Testis (tissue), 2 donors: ENCODE measurements at regions not wholly inside any gene's neighbourhood (a gene's known extent, or its start where the extent isn't known, plus 50 kb on each side); places are given as distances from the start of the nearest gene placed in this dataset.

Experiments used
- DNase-seq: peaks from one replicate; pipeline ENCODE4 v3.0.0-alpha.2; 2019
- H3K27ac ChIP-seq, 2 donors: fragments of 200-600 bp; sonication (generic); one replicate each; pipeline ENCODE4 v1.5.1; 2019
- H3K27me3 ChIP-seq: fragments of 200-600 bp; sonication (generic); one replicate; pipeline ENCODE4 v1.5.1; 2019
- H3K36me3 ChIP-seq: fragments of 200-600 bp; sonication (generic); one replicate; pipeline ENCODE4 v1.5.1; 2017; ENCODE audit warnings: low read depth; ENCODE audit errors: missing control alignments
- H3K4me1 ChIP-seq: fragments of 200-600 bp; sonication (generic); one replicate; pipeline ENCODE4 v1.5.1; 2019
- H3K4me3 ChIP-seq, 2 donors: fragments of 200-600 bp; sonication (generic); one replicate each; pipeline ENCODE4 v1.5.1; 2017 to 2019
- H3K9me3 ChIP-seq: fragments of 200-600 bp; sonication (generic); one replicate; pipeline ENCODE4 v1.5.1; 2017
- POLR2A ChIP-seq: fragments of 450-650 bp; IDR thresholded peaks from one replicate; pipeline ENCODE4 v1.6.1; 2017; ENCODE audit warnings: antibody characterized with exemption, mild to moderate bottlenecking, moderate library complexity
- WGBS, 2 donors: methylation state at CpG; one replicate each; pipeline ENCODE4 v1.1.5; 2018; 5-methylcytosine and 5-hydroxymethylcytosine counted together
- intact Hi-C: fragments of 100-400 bp; cut with DNase I; formaldehyde crosslinking; loops from one replicate; pipeline ENCODE4 v1.15.1; 2023; ENCODE audit warnings: low total_unique reads
- TF ChIP-seq, protein P1 (sequence below), 3 experiments: fragments of 450-650 bp in 2 of 3; fragments of 200-600 bp in 1 of 3; sonication (generic) in 1 of 3; IDR thresholded peaks; one replicate each; pipeline ENCODE4 v1.5.1; 2016 to 2019; ENCODE audit warnings: antibody characterized with exemption in 3 of 3, mild to moderate bottlenecking in 2 of 3, moderate library complexity in 1 of 3

DNA sequence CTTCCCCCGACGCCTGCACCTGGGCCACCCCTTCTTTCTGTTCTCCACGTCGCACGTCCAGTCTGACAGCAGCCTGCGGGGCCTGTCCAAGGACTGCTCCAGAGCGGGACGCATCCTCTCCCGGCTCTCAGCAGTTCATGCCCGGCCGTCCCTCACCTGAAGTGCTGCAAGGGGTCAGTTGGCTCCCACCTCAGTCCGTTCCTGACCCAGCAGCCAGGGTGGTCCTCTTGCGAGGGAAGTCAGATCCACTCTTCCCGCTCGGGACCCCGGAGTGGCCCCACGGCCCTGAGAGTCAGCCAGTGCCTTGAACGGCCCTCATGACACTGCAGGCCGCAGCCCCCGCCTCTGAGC lies 249.7 kb upstream of the IRX4 start:
- no peaks in the 10 kb centered on the region for H3K36me3 ChIP-seq
- no peak for DNase-seq
- no peak for TF ChIP-seq POLR2A
- TF ChIP-seq, protein P1, sequence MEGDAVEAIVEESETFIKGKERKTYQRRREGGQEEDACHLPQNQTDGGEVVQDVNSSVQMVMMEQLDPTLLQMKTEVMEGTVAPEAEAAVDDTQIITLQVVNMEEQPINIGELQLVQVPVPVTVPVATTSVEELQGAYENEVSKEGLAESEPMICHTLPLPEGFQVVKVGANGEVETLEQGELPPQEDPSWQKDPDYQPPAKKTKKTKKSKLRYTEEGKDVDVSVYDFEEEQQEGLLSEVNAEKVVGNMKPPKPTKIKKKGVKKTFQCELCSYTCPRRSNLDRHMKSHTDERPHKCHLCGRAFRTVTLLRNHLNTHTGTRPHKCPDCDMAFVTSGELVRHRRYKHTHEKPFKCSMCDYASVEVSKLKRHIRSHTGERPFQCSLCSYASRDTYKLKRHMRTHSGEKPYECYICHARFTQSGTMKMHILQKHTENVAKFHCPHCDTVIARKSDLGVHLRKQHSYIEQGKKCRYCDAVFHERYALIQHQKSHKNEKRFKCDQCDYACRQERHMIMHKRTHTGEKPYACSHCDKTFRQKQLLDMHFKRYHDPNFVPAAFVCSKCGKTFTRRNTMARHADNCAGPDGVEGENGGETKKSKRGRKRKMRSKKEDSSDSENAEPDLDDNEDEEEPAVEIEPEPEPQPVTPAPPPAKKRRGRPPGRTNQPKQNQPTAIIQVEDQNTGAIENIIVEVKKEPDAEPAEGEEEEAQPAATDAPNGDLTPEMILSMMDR (IDR thresholded peaks at IDR 0.05) = no peak
- intact Hi-C loops = no loop called here
- H3K4me3 ChIP-seq = no peak overlapping the region
- no peaks in the 10 kb centered on the region for H3K9me3 ChIP-seq
- peaks cover 7% of the 10 kb centered on the region for H3K4me1 ChIP-seq
- no peaks in the 10 kb centered on the region for H3K27me3 ChIP-seq
- H3K27ac ChIP-seq = no peak overlapping the region
- 85 to 88% methylated on average over 19 to 20 of the region's 20 CpGs for WGBS, 2 donors

DNA sequence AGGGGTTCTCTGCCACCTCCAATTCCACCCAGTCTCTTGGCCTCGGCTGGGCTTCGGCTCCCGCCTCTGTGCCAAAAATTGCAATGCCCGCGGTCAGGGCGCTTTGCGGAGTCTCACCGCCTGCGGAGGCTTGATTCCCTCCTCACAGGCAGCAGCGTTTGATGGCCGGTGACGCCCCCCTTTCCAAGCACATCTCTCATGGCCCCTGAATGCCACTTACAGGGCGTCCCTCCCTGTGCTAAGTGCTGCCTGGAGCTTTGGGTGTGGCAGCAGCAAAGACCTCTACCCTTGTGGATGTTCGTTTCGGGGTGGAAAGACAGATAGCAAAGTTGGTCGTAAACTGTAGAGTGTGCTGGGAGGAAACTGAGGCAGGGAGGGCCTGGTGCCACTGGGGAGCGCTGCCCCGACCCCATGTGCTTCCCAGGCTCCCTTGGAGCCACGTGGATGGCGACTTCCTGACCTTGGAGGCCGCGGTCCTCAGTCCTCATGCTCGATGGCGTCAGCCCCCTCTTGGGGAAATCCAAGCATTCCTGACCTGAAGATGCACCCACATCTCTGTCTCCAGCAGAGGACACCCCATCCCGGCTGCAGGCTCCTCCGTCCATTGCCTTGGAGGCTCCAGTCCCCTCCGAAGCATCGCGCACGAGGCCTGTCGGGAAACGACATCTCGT lies 249.2 kb upstream of the IRX4 start:
- Histone ChIP-seq H3K4me1 (peaks cover 7% of the 10 kb centered on the region), H3K27me3 (no peaks in the 10 kb centered on the region), H3K4me3 (no peak overlapping the region), H3K27ac (no peak overlapping the region), H3K36me3 (no peaks in the 10 kb centered on the region), H3K9me3 (no peaks in the 10 kb centered on the region)
- intact Hi-C loops = no loop called here
- 91 to 94% methylated on average over 24 to 33 of the region's 33 CpGs for WGBS, 2 donors
- no peak for DNase-seq
- TF ChIP-seq POLR2A = no peak
- TF ChIP-seq, protein P1 (IDR thresholded peaks at IDR 0.05) = no peak

DNA sequence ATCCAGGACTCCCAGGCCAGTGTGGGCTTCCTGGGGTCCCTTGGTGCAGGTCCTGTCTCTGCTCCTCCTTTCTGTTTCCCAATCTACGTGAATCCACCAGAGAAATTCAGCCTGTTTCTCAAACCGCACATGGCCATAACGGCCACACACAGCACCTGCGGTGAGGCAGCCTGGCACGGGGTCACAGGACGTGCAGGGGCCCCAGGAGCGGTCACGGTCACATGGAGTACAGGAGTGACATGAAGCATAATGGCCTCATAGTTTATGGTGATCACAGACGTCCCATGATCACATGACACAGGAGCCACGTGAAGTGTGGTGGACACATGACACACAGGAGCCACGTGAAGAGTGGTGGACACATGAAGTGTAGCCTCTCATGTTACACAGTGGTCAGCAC lies 248.5 kb upstream of the IRX4 start:
- TF ChIP-seq, protein P1 (IDR thresholded peaks at IDR 0.05) = no peak
- TF ChIP-seq POLR2A = no peak
- Histone ChIP-seq H3K4me1 (peaks cover 7% of the 10 kb centered on the region), H3K27me3 (no peaks in the 10 kb centered on the region), H3K36me3 (no peaks in the 10 kb centered on the region), H3K9me3 (no peaks in the 10 kb centered on the region), H3K27ac (no peak overlapping the region), H3K4me3 (no peak overlapping the region)
- intact Hi-C loops = no loop called here
- DNase-seq = no peak
- WGBS, 2 donors = 93 to 95% methylated on average over 11 of the region's 11 CpGs

DNA sequence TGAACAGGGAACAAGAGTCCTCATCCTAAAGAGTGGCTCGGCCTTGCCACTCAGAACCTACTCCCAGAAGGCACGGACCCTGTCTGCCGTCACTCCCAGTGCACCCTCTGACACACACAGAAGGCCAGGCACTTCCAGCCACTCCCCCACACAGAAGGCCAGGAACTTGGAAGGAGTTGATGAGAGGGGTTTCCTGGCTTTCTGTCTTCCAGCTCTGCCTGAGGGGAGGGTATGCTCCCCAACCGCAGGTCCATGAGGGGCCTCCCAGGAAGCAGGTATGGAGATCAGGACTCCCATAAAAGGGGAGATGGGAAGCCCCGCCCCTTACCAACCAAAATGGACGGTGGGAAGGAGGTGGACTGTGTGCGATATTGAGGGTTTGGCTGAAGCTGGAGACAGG lies 247.6 kb upstream of the IRX4 start:
- Histone ChIP-seq H3K4me3 (no peak overlapping the region), H3K4me1 (peaks cover 5% of the 10 kb centered on the region), H3K27ac (no peak overlapping the region), H3K9me3 (no peaks in the 10 kb centered on the region), H3K27me3 (no peaks in the 10 kb centered on the region), H3K36me3 (no peaks in the 10 kb centered on the region)
- TF ChIP-seq, protein P1 (IDR thresholded peaks at IDR 0.05) = no peak
- TF ChIP-seq POLR2A = no peak
- DNase-seq = no peak
- 65 to 68% methylated on average over 4 to 7 of the region's 7 CpGs for WGBS, 2 donors
- intact Hi-C loops = no loop called here

DNA sequence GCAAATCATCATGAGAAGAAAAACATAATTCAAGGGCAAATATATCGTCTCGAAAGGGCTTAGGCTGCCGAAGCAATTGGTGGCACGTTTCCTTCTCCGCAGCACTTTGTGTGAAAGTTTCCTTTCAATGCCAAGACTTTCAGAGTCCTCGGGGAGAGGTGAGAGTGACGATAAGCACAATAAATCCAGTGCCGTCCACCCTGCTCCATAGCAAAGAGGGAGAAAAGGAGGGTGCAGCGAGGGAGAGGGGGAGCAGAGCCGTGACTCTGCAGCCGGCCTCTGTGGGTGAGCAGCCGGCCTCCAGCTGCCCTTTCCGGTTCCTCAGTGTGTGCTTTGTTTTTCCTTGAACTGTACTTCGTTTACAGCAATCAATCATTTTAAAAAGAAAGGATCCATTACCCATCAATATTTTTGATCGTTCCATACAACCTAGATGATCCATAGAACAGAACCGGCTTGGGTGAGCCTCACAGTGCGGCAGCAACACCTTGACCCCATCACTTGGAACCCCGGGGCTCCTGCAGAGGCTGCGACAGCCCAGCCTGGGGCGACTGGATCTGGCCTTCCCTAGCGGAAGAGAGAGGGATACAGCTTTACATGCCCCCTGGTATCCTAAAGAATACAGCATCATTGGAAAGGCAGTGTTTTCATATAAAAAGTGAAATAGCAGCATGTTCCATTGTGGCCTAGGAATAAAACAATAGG lies 247.0 kb upstream of the IRX4 start:
- no peak overlapping the region for H3K4me3 ChIP-seq
- H3K36me3 ChIP-seq = no peaks in the 10 kb centered on the region

More for the DNA sequence above, 247.0 kb upstream of the IRX4 start:
- Histone ChIP-seq H3K27ac (no peak overlapping the region), H3K9me3 (no peaks in the 10 kb centered on the region), H3K27me3 (no peaks in the 10 kb centered on the region), H3K4me1 (no peaks in the 10 kb centered on the region)
- WGBS, 2 donors = 40 to 45% methylated on average over 21 of the region's 21 CpGs
- intact Hi-C loops = no loop called here
- TF ChIP-seq POLR2A = no peak
- TF ChIP-seq, protein P1 (IDR thresholded peaks at IDR 0.05) = no peak
- no peak for DNase-seq
